Hippocampal formation (tissue), 2 donors: ENCODE measurements at regions not wholly inside any gene's neighbourhood (a gene's known extent, or its start where the extent isn't known, plus 50 kb on each side); places are given as distances from the start of the nearest gene placed in this dataset.

Experiments
- DNase-seq, 2 donors: peaks; one replicate each; lab custom pipeline; 2025; lab: John Stamatoyannopoulos, UW

GRCh38 chr13:27673911-27674310 lies 52.2 kb downstream of the POLR1D start:
- DNase-seq = no peak

- DNase-seq = no peak
Measured at GRCh38 chr13:27678306-27679040, 56.8 kb downstream of the POLR1D start.

GRCh38 chr13:27679396-27679795 lies 57.7 kb downstream of the POLR1D start:
- no peak for DNase-seq

- DNase-seq = no peak
Measured at GRCh38 chr13:27679896-27680295, 58.2 kb downstream of the POLR1D start.

GRCh38 chr13:27680465-27680864 lies 58.8 kb downstream of the POLR1D start:
- DNase-seq = no peak

GRCh38 chr13:27691207-27691606 lies 69.5 kb downstream of the POLR1D start:
- no peak for DNase-seq

- no peak for DNase-seq
Measured at GRCh38 chr13:27696731-27697130, 75.0 kb downstream of the POLR1D start.

GRCh38 chr13:27699952-27700351 lies 78.3 kb downstream of the POLR1D start:
- no peak for DNase-seq

GRCh38 chr13:27704681-27705080 lies 83.0 kb downstream of the POLR1D start:
- no peak for DNase-seq

GRCh38 chr13:27708325-27708724 lies 84.0 kb upstream of the GSX1 start:
- no peak for DNase-seq

- DNase-seq = no peak
Measured at GRCh38 chr13:27709779-27710178, 82.5 kb upstream of the GSX1 start.

GRCh38 chr13:27712421-27712820 lies 79.9 kb upstream of the GSX1 start:
- DNase-seq = no peak

- no peak for DNase-seq
Measured at GRCh38 chr13:27713767-27714166, 78.5 kb upstream of the GSX1 start.

- no peak for DNase-seq
Measured at GRCh38 chr13:27721681-27722080, 70.6 kb upstream of the GSX1 start.

GRCh38 chr13:27728271-27728670 lies 64.0 kb upstream of the GSX1 start:
- peak; percentile 31 to 43 for DNase-seq

- no peak for DNase-seq
Measured at GRCh38 chr13:27730191-27730590, 62.1 kb upstream of the GSX1 start.
